GM18505 (cell line): ENCODE measurements at regions not wholly inside any gene's neighbourhood (a gene's known extent, or its start where the extent isn't known, plus 50 kb on each side); places are given as distances from the start of the nearest gene placed in this dataset.

Experiments used
- ATAC-seq: cut with Tn5 transposase; IDR thresholded peaks from one replicate; pipeline ENCODE4 v1.9.1; 2021; ENCODE audit not compliant: unreplicated experiment
- POLR2A ChIP-seq: IDR thresholded peaks from 4 replicates; pipeline ENCODE4 v1.6.1; 2011; ENCODE audit warnings: borderline replicate concordance; ENCODE audit not compliant: insufficient read depth, insufficient read length; ENCODE audit errors: extremely low read depth

- no peak for ATAC-seq
- TF ChIP-seq POLR2A: no peak
Observed at GRCh38 chr5:52661903-52662595, 125.7 kb upstream of the ITGA1 start.

GRCh38 chr5:52665559-52665958, 122.2 kb upstream of the ITGA1 start:
- no peak for ATAC-seq
- TF ChIP-seq POLR2A: no peak

GRCh38 chr5:52668139-52668538, 119.6 kb upstream of the ITGA1 start:
- no peak for ATAC-seq
- no peak for TF ChIP-seq POLR2A

- no peak for TF ChIP-seq POLR2A
- ATAC-seq: no peak
Observed at GRCh38 chr5:52668544-52669185, 119.1 kb upstream of the ITGA1 start.

- no peak for TF ChIP-seq POLR2A
- ATAC-seq: no peak
Observed at GRCh38 chr5:52672459-52672858, 115.3 kb upstream of the ITGA1 start.

- no peak for TF ChIP-seq POLR2A
Observed at GRCh38 chr5:52673495-52673894, 114.2 kb upstream of the ITGA1 start.

GRCh38 chr5:52674815-52675545, 112.7 kb upstream of the ITGA1 start:
- TF ChIP-seq POLR2A: no peak
- no peak for ATAC-seq

More at GRCh38 chr5:52673495-52673894, 114.2 kb upstream of the ITGA1 start:
- ATAC-seq: no peak

- no peak for TF ChIP-seq POLR2A
- no peak for ATAC-seq
Observed at GRCh38 chr5:52682492-52682891, 105.2 kb upstream of the ITGA1 start.

- ATAC-seq: no peak
- TF ChIP-seq POLR2A: no peak
Observed at GRCh38 chr5:52684051-52684450, 103.7 kb upstream of the ITGA1 start.

GRCh38 chr5:52685566-52685965, 102.2 kb upstream of the ITGA1 start:
- no peak for ATAC-seq
- no peak for TF ChIP-seq POLR2A

- TF ChIP-seq POLR2A: no peak
- ATAC-seq: no peak
Observed at GRCh38 chr5:52685971-52686370, 101.7 kb upstream of the ITGA1 start.

- no peak for ATAC-seq
- TF ChIP-seq POLR2A: no peak
Observed at GRCh38 chr5:52690236-52690768, 97.4 kb upstream of the ITGA1 start.

- ATAC-seq: no peak
- no peak for TF ChIP-seq POLR2A
Observed at GRCh38 chr5:52692039-52692438, 95.7 kb upstream of the ITGA1 start.
